Activated CD8-positive, alpha-beta memory T cell treated with anti-CD3 and anti-CD28 coated beads, Interleukin-2, amount 10 ng/mL, durations not matched to agents 7 days and 5 days (primary cell): ENCODE measurements at regions not wholly inside any gene's neighbourhood (a gene's known extent, or its start where the extent isn't known, plus 50 kb on each side); places are given as distances from the start of the nearest gene placed in this dataset.

Experiments
- ATAC-seq: fragments of 150-1000 bp; cut with Tn5 transposase; one replicate; pipeline ENCODE4 v1.10.0; 2021; ENCODE audit warnings: moderate library complexity
- CTCF ChIA-PET: fragments of 350-600 bp; sonication (Branson Sonifier 250); formaldehyde crosslinking; loops from one replicate; lab custom pipeline; 2021; ENCODE audit warnings: antibody characterized with exemption; lab: Charles Lee
- DNase-seq: peaks from one replicate; pipeline ENCODE4 v3.0.0-alpha.2; 2020
- H3K27ac Mint-ChIP-seq: one replicate; pipeline ENCODE4 v1.8.0; 2021; ENCODE audit warnings: mild to moderate bottlenecking, mixed read lengths
- H3K27me3 Mint-ChIP-seq: one replicate; pipeline ENCODE4 v1.8.0; 2021; ENCODE audit warnings: mixed read lengths
- H3K36me3 Mint-ChIP-seq: one replicate; pipeline ENCODE4 v1.8.0; 2021; ENCODE audit warnings: mild to moderate bottlenecking, mixed read lengths
- H3K4me1 Mint-ChIP-seq: one replicate; pipeline ENCODE4 v1.8.0; 2021; ENCODE audit warnings: mixed read lengths
- H3K4me3 Mint-ChIP-seq: one replicate; pipeline ENCODE4 v1.8.0; 2021; ENCODE audit warnings: mild to moderate bottlenecking, moderate library complexity, mixed read lengths
- H3K9me3 Mint-ChIP-seq: one replicate; pipeline ENCODE4 v1.8.0; 2022; ENCODE audit warnings: low read depth, mixed read lengths

DNA sequence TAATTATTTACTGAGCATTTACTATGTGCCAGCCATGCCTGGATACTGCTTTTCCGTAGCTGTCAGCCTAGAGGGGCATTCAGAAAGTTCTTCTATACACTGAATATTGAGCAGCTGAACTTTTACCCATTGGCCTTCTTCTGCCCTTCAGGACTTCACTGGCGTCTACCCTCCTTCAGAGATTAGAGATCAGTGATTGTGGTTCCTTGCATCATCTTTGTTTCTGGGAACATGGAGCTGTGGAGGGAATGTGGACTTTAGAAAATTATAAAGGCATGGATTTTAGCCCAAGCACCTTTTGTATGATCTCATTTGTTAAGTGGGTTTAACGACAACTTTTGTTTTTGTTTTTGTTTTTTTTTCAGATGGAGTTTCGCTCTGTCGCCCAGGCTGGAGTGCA, 58.7 kb upstream of the POU3F1 start:
- no peaks in the 10 kb centered on the region for H3K36me3 Mint-ChIP-seq
- H3K27me3 Mint-ChIP-seq: peaks cover 24% of the 10 kb centered on the region
- H3K9me3 Mint-ChIP-seq: no peaks in the 10 kb centered on the region
- H3K4me1 Mint-ChIP-seq: no peaks in the 10 kb centered on the region
- DNase-seq (no peak), ATAC-seq (no peak)
- H3K27ac Mint-ChIP-seq: no peak overlapping the region
- CTCF ChIA-PET: no interaction called here
- no peak overlapping the region for H3K4me3 Mint-ChIP-seq

DNA sequence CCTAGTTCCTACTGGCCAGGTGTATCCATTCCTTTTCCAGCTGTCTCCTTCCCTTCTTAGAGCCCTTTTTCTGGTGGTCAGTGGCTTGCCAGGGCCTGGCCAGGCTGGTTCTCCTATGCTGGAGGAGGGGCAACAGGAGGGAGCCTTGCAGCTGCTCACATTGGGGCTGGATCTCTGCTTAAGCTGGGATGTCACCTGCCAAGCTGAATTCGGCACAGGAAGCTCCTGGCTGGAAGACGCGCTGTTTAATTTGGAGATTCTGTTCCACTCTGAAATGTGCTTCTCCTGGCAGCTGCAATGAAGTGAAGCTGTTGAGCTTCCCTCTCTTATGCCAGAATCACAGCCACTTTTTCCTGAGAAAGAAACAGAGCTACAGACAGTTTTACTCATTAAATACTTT, 56.0 kb upstream of the POU3F1 start:
- H3K4me3 Mint-ChIP-seq: no peak overlapping the region
- no peaks in the 10 kb centered on the region for H3K9me3 Mint-ChIP-seq
- no peaks in the 10 kb centered on the region for H3K4me1 Mint-ChIP-seq
- no peak overlapping the region for H3K27ac Mint-ChIP-seq
- peaks cover 17% of the 10 kb centered on the region for H3K27me3 Mint-ChIP-seq
- no peaks in the 10 kb centered on the region for H3K36me3 Mint-ChIP-seq
- CTCF ChIA-PET: no interaction called here
- no peak for DNase-seq
- ATAC-seq: no peak

DNA sequence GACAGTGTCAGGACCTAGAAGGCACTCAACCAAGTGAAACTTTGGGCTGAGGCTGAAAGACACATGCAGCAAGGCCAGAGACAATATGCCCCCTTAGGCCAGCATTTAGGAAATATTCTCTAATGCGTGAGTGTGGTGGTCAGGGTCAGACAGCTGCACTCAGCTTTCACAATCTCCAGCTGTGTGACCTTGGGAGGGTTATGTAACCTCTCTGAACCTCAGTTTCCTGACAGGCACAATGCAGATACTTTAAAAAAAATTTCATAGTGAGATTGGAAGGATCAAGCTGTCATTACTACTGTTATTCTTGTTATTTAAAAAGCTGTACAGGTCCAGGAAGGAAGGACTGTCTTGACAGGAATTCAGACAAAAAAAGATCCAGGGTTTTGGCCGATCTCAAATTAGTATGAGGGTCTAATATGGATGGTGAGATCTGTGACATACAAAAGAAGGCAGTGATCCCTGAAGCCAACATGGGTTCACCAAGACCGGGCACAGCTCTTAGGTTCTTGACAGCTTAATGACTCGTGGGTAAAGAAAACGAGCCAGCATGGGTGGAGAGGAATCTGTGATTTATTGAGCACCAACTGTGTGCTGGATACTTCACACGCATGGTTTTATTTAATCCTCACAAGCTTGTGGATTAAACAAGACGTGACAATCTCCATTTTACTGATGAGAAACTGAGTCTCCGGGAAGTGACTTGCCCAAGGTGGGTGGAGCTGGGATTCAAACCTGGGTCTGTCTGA, 54.6 kb upstream of the POU3F1 start:
- ATAC-seq (no peak), DNase-seq (no peak)
- CTCF ChIA-PET: no interaction called here
- no peaks in the 10 kb centered on the region for H3K4me1 Mint-ChIP-seq
- no peak overlapping the region for H3K27ac Mint-ChIP-seq
- H3K36me3 Mint-ChIP-seq: no peaks in the 10 kb centered on the region
- no peak overlapping the region for H3K4me3 Mint-ChIP-seq
- H3K9me3 Mint-ChIP-seq: no peaks in the 10 kb centered on the region
- H3K27me3 Mint-ChIP-seq: peaks cover 13% of the 10 kb centered on the region

DNA sequence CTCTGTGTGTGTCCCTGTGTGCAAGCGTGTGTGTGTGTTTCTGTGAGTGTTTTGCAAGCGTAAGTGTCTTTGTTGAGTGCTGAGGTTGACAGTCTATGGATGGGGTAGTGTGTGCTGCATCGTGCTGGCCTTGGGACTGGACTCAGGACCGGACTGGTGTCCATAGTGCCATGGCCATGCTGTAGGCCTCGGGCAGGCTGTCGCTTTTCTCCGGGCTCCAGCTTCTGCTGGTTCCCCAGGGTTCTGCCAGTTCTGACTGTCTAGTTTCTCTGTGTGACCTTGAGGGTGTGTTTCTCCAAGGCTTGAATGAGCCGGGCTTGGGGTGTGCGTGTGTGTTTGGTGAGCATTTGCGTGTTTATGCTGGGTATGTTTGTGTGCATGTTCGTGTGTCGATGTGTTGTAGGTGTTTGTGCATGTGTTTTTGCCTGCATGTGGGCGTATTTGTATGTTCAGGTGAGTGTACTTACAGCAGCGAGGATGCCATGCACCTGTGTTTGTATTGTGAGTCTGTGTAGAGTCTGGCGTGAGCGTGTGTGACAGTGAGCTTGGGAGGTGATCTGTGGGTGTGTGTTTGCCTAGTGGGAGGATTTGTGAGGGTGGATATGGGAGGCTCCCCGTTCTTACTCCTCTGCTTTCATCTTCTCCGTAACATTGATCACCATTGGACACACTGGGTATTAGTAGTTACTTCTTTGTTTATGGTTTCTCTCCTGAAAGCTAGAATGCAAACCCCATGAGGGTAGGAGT, 51.7 kb upstream of the POU3F1 start:
- DNase-seq: no peak
- ATAC-seq: no peak
- H3K27me3 Mint-ChIP-seq: peaks cover 20% of the 10 kb centered on the region
- H3K27ac Mint-ChIP-seq: no peak overlapping the region
- no peaks in the 10 kb centered on the region for H3K9me3 Mint-ChIP-seq
- CTCF ChIA-PET: no interaction called here
- no peaks in the 10 kb centered on the region for H3K36me3 Mint-ChIP-seq
- H3K4me3 Mint-ChIP-seq: no peak overlapping the region
- no peaks in the 10 kb centered on the region for H3K4me1 Mint-ChIP-seq

DNA sequence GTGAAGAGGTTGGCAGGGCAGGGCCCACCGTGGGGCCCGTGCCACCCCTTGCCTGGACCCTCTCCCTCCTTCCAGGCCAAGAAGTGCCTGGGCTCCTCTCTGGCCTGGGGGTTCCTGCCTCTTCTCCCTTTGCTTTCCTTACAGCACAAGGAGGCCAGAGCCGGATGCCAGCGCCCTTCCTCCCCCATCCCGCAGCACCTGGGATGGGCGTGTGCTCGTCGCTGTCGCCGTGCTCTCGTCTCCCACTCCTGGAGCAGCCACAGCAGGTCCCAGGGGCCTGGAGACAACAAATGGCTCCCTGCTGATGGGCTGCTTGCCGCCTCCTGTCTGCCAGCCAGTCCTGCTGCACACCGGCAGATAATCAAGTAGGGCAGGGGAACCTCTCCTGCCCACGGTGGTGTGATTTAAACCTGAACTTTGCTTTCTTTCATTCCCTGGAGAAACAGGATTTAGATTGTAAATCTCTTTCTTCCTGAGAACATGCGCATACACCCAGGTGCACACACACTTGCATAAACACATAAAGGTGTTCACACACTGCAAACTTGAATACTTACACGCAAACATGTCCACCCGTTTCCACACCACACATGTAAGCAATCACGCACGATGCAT, 50.8 kb upstream of the POU3F1 start:
- Mint-ChIP-seq H3K27ac (no peak overlapping the region), H3K36me3 (no peaks in the 10 kb centered on the region), H3K27me3 (peaks cover 24% of the 10 kb centered on the region), H3K4me3 (no peak overlapping the region), H3K9me3 (no peaks in the 10 kb centered on the region), H3K4me1 (no peaks in the 10 kb centered on the region)
- ATAC-seq: no peak
- CTCF ChIA-PET: no interaction called here
- DNase-seq: no peak
